SH-SY5Y (cell line): ENCODE measurements at regions not wholly inside any gene's neighbourhood (a gene's known extent, or its start where the extent isn't known, plus 50 kb on each side); places are given as distances from the start of the nearest gene placed in this dataset.

Source experiments
- GATA2 ChIP-seq: IDR thresholded peaks from 2 replicates; pipeline ENCODE4 v1.6.1; 2011; ENCODE audit warnings: mild to moderate bottlenecking, low read depth, low read length
- GATA3 ChIP-seq: IDR thresholded peaks from 2 replicates; pipeline ENCODE4 v1.6.1; 2011; ENCODE audit warnings: low read depth, mild to moderate bottlenecking, low read length, moderate library complexity

DNA sequence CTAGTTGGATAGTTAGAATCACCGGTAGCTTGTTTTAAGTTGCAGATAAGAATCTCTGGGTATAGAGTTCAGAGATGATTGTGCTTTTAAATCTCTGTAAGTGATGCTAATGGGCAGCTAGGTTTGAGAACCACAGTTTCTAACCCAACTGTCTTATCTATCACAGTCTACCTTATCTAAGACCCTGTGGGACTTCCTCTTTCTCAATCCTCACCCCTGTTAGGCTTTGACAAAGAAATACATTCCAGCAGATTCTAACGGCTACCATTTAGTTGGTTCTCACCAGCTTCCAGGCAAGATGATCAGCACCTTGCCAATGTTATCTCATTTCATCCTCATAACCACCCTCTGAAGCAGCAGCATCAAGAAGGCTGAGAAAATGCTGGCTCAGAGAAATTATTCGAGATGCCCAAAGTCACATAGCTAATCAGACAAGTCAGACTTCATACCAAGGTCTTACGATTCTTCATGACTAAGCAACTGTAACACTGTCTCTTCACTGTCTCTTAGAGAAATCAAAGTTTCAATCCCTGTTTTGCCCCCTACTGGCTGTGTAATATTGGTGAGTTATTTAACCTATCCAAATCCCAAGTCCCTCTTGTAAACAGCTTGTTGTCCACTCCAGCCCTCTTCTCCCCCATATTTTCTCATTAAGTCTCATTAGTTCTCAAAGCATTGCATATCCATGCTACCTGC, 192.4 kb upstream of the API5 start:
- TF ChIP-seq GATA2 (no peak), GATA3 (no peak)
